ENCODE measurements at regions not wholly inside any gene's neighbourhood (a gene's known extent, or its start where the extent isn't known, plus 50 kb on each side); places are given as distances from the start of the nearest gene placed in this dataset.

DNA sequence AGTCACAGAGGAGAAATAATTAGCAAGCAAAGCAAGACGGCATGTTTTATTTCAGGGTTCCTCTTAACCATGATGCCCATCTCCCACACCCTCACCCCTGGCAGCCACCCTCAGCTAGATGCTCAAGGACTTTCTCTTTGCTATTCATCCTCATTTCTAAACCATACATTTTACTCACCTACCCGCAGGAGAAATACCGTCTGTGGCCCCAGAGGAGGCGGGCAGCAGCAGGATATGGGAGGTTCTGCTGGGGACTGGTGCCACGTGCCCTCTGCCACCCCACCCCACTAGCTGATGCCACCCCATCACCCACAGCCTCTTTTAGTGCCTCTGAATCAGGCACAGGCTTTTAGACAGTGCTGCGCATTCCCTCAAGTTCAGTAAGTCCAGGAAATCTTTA, 168.7 kb upstream of the ITGB1 start:
- DNase-seq = no peak

DNA sequence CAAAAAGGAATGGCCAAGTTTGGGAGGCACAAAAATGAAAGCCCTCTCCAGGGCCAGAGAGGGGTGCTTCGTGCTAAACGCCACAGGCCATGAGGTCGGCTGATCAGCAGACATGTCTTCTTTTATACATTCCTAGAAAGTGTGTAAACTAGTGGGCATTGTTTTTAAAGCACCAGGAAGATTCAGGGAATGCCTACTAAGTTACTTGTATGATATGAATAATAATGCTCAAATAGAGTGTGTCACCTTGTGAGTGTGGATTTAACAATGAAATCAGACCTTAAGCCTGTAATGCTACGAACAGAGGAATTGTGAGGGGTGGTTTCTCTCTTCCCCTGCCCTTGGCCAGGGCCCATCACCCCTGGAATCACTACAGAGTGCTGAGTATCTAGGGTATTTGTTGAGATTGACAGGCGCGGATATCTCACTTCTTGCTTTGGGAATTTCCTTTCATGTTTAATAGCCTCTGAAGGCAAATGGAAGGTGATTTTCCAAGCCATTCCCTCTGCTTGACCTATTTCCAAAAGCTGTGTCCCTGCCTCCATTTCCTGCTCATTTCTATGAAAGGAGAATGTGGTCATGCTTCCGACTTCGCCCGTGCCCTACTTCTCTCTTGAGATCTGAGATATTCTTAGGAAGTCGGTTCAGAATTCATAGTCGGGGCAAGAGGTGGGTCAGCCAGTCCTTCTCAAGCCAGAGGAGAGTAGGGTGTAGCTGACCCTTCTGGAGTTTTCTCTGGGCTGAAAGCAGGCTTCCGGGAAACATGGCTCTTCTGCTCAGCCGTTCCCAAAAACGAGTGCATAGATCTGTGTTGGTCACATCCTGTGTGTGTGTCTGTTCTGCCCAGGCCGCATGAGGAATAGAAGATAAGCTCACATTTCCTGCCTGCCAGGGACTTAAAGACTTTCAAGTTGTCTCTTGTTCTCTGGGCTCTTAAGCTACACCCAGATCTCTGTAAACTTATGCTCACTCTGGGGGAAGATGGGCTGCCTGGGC, 167.8 kb upstream of the ITGB1 start:
- DNase-seq = no peak

DNA sequence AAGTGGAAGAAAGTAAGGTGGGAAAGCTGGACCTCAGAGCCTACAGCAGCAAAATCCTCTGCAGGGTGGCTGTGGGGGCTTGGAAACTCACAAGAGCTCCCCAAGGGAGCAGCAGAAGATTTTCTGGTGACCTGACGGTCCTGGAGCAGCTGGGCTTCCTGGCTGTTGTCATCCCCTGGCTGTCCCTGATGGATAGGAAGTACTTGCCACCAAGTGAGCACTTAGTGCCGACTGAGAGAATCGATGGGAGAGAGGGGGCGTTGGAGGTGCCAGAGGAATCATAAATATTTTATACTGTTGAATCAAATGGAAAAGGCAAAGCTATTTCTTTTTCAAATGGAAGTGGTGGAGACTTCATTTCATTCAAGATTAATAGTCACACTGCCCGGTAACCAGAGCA, 167.1 kb upstream of the ITGB1 start:
- no peak for DNase-seq

DNA sequence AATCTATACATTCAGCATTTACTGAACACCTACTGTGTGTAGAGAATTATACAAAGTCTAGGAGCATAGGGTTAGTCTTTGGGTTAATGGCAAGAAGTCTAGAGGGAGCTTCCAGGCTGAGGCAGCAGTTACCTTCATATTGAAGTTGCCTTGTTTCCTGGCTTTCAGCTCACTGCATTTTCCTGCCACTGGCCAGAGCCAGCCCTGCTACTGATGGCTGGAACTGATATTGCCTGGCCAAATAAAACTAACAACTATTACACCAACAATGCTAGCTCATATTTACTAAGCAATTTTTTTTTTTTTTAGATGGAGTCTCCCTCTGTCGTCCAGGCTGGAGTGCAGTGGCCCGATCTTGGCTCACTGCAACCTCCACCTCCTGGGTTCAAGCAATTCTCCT, 165.7 kb upstream of the ITGB1 start:
- no peak for DNase-seq

DNA sequence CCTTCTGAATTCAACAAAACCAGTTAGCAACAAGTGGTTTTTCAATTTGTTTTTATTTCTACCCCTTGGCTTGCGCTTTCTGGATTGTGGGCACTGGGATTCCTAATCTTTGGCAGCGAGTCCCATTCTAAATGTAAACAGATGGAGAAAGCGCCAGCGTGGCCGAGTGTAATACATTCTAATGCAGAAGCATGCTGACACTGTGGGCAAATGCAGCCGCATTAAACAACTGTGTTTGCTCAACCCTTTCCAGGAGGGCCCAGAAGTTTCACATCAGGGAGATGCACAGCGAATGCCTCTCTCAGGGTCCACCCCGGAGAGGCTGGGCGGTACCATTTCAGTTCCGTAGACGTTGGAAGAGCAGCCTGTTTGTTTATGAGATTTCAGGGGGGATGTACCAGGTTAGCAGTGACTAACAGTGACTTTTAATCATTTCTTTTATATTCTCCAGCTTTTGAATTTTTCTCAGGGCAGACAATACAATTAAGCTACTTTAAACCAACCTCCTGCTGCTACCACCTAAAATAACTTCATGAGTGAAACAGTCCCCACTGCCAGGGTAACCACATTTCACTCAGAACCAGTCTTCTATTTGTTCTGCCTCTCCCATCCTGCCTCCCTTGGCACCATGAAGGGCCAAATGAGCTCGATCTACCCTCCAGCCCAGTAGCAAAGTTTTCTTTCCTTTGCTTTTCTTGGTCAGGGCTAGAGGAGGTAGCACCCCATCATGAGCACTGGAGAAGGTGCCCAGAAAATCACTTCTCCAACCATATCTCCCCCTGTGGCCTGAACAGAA, 164.2 kb upstream of the ITGB1 start:
- DNase-seq = no peak

DNA sequence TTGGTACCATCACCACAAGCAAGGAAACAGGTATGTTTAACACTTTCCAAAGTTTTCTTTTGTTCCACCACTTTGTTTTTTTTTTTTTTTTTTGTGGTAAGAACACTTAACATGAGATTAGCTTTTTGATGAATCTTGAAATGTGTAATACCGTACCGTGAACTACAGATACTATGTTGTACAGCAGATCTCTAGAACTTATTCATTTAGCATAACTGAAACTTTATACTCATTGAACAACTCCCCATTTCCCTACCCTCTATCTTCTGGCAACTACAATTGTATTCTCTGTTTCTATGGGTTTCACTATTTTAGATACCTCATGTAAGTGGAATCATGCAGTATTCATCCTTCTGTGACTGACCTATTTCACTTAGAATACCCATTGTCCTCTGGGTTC, 162.7 kb upstream of the ITGB1 start:
- no peak for DNase-seq

DNA sequence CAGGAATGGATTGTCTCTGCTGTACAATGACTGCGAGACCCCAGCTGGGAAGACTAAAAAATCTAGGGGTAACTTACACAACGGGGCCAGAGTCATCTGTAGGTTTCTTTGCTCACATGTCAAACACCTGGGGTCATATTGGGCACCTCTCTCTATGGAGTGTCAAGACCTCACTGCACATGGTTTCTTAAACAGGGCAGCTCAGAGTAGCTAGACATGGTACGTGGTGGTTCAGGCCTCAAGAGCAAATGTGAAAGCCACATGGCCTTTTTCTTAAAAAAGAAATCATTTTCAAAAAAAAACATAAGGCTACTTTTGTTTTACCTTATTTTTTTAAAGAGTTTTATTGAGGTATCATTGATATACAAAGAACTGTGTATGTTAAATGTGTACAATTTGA, 162.2 kb upstream of the ITGB1 start:
- no peak for DNase-seq

DNA sequence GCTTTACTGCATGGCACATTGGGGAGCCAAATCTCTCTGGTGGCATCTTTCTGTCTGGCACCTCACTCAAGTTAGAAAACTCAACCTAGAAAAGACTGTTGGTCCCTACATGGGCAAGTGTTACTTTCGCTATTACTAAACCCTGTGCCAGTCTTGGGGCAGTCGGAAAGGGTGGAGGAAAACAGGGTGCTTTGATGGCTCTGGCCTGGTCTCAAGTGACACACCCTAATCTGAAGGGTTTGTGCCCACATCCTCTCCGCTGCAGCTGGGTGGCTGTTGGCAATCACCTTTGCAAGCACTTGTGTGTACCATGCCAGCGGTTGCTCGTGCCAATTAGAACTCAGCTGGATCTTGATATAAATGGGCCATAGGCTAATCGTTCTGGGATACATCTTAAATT, 159.8 kb upstream of the ITGB1 start:
- no peak for DNase-seq

DNA sequence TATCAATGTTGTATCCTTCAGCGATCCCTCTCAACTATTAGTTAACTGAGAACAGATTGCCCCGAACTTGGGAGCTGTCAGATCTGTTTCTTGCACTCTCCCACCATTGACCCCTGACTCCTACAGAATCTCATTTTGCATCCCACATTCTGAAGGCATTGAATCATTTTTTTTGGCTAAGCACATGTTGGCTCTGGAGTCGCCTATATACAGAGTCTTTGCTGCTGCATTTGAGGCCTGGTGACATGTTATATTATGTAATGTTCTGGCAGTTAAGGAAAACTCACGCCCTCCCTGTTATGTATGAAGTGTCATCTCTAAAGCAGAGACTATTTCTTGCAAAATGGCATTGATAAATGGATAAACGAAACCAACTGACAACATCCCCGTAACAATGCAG, 159.2 kb upstream of the ITGB1 start:
- no peak for DNase-seq

DNA sequence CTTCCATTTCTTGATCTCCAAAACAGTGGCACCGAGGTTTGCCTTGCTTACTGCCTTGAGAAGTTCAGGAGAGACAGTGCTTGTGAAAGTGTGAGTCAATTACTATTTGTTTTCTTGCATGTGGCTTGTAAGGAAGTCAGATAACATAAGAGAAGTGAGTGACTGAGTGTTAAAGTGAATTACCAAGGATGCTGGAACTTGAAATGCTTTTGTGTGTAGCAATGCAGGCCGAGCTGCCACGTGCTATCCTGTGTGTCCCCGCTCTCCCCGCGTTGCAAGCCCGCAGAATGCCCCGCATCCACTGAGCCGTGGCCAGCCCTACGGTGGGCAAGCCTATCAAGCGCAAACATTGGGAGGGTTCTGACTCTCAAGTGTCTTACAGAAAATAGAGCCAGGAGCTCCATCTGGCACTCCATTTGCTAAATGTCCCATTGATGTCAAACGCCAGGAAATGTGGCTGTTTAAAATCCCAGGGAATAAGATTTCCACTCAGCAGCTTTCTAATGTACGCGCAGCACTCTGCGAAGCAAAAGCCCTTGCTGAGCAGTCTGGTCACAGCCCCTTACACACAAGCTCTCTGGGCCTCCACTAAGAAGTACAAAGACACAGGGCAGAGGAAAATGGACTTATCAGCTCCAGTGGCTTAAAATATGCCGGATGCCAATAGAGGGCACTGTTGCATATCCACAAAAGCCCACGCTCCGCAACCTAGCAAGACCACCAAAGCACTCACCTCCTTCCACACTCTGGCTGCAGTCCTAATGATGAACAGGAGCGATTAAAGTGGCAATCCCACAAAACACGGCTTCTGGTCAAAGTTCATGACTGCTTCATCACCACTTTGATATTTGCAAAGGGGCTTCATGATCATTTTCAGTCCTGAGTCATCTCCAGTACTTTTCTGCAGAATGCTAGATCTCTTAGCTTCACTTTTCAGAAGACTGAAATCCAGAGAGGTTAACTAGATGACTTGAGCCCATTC, 158.0 kb upstream of the ITGB1 start:
- peak; percentile 32 for DNase-seq

DNA sequence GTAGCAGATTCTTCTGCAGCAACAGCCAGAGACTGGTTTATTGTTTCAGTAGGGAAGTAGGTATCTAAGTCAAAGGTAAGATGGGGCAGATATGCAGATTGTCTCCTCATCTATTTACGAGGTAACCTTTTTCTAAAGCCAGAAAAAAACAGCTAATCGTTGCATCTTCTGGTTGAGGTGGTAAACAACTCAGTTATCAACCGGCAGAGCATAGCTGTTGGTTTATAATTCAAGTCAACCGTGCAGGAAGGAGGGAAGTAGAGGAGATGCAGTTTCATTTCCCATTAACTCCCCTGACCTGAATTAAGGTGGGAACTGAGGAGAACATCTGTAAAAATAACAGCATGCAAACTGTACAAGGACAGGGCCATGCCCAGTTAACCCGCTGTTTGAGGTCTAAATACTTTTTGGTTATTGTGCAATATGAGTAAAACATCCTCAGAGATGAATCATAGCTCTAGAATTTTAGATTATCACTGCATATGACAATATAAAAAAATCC, 156.5 kb upstream of the ITGB1 start:
- no peak for DNase-seq

DNA sequence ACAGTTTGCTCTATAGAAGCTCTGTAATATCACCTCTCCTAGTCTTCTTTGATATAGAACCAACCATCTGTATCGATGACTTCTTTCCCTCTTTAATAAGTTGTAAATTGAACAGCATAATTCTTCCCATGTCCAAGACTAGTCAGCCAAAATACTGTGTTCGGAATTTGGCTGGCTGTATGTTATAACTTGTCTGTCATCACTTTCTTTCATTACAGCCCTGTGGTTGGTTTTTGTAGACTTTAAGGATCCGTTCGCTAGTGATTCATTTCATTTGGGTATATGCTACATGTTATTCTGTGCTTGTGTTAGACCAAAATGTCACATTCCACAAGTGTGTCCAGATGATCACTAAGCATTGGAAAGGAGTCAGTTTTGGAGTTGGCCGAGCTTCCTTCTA, 155.4 kb upstream of the ITGB1 start:
- no peak for DNase-seq

DNA sequence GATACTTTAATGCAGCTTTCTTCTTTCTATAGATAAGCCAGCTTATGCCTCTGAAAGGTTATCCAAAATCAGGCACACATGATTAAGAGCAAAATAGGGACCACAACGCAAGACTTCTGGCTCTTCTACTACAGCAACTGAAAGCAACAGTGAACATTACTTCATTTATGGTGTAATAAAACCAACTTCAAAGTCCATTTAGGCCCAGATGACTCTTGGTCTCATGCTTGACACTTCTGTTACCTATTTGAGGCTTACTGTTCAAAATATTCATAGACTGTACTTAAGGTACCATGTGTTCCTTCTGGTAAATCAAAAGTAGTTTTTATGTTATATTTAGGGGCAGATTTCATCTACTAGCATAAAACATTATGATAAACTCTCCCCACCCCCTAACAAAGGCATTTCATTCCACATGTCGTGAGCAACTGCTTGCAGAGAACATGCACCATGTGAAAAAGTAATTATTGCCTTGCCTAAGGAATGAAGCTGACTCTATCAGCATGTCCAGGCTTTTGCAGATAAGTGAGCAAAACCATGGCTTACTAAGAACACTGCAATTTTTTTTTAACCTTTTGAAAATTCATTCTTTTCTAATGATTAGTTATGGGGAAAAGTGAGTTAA, 154.9 kb upstream of the ITGB1 start:
- no peak for DNase-seq

DNA sequence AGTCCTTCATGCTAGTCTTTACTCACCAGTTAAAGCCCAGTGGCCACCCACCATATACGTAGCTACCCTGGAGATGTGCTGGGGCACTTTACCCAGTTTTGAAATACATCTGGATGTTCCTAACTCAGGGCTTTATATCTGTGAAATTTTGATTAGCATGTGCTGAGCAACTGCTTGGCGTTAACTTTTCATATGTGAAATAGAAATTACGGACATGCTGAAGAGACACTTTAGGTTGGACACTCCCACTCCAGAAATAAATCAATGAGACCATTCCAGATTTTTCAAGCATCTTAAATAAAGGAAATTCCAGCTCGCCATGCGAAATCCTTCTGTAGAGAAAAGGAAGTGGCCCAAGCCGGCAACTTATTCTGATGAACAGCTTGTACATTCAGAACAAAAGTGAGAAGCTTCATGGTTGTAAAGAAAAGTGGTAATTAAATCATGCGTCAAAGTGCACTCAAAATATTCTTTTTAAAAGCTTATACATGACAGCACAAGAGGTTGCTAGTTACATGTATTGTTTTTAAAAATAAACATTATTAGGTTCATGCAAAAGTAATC, 153.5 kb upstream of the ITGB1 start:
- no peak for DNase-seq

DNA sequence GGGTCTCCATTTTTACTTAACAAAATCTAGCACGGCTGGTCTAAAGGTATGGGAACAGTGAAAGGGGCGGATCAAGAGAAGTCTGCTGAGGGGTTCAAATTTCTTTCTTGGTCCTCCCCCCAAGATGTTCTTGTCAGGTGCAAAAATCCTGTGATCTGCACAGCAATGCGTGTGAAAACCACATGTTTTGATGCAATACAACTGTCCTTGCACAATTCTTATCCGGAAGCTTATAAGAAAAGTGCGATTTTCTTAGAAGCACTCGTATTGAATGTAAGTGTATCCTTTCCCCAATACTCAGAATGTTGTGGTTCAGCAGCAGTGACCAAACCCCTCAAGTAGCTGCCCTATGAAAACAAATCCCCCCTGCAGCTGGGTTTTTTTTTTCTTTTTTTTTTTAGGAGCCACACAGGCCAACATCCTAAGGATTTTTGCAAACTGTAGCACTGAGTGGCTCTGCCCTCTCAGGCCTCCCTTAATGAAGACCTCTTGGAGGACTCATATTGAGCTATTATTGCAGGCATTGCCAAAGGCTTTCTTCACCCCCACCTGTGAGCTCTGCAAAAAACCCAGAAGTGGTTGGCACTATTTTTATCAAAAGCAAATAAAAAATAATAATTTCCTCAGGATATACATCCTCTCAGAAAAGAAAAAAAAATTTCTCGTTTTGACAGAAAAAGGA, 151.9 kb upstream of the ITGB1 start:
- DNase-seq = no peak

DNA sequence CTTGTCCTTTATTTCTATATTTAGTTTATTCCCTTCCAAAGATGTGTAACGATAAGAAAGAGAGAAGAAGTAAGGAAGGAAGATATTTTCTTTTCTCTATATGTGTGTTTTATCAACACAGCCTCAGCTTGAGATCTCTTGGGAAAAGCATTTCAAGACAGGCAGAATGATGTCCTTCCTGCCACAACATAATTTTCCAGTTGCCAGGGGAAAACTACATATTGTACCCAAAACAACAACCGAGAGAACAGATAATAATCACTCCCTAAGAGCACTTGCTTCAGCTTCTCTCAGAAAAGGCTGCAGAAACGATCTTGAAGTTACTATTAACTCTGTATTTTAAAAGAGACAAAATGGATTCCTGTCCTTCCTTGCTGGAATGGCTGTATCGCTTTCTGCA, 151.4 kb upstream of the ITGB1 start:
- DNase-seq = no peak

DNA sequence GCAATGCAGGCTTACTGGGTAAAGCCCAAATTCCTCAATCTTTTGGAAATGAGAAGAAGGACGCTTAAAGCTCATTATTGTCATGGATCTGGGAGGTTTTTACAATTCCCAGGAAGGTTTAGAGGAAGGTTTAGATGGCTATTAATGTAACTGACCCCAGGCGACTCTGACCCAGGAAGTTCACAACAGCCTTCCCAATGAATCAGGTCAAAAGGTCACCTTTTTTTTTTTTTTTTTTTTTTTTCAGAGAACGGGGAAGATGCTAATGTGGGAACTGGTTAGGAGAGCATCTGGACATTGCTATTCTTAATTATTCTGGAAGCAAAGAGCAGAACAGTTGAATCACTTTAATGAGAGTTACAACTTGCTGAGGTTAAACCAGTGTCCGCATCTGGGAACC, 149.9 kb upstream of the ITGB1 start:
- no peak for DNase-seq

DNA sequence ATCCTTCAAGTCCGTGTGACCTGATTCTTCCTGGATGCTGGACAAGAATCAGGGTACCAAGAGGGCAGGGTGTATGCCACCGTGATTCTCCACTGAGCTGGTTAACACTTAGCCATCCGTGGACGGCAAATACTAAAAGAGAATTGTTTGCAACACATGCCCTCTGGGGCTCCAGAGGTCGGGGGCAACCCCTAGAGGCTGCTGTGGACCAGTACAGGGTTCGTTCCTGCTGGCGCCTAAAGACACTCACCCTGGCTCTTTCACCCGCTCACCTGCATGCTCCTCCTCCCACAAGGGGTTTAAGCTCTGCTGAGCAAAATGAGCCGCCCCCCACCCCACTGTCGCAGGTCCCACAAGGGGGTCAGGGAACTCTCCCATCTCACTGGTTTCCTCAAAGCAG, 148.7 kb upstream of the ITGB1 start:
- no peak for DNase-seq

DNA sequence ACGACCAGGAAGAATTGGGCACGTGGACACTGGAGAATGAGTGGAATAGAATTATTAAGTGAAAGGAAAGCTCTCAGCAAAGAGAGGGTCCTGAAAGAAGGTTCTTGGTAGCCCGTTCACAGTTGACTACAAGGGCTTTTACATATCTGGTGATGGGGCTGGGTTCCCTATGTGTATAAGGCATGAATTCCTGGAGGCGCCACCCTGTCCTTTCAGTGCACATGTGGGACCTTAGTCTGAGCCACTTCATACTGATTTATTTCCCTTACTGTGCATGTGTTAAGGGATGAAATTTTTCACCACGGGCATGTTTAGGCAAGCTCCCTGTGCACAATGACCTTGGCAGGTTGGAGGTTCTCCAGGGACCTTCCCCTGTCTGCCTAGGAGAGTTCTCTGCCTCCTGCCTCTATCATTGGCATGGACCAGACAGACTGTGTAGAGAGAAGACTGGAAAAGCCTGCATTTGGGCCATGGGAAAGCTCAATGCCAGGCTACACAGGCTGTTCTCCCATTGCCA, 145.9 kb upstream of the ITGB1 start:
- no peak for DNase-seq

DNA sequence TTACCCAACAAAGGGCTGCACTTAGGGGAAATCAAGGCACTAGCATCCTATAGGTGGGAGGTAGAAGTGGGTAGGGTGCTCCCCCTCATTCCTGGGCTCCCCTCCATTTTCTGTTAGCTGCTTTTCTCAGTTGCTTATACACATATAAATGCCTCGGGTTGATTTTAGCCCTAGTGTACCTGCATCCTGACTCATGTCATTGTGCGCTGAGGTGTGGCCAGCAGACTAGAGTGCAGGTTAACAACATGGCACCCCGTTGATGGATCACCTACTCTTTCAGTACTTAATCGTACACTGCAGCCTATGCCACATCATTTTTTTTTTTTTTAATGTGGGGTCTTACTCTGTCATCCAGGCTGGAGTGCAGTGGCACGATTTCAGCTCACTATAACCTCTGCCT, 144.0 kb upstream of the ITGB1 start:
- no peak for DNase-seq

DNA sequence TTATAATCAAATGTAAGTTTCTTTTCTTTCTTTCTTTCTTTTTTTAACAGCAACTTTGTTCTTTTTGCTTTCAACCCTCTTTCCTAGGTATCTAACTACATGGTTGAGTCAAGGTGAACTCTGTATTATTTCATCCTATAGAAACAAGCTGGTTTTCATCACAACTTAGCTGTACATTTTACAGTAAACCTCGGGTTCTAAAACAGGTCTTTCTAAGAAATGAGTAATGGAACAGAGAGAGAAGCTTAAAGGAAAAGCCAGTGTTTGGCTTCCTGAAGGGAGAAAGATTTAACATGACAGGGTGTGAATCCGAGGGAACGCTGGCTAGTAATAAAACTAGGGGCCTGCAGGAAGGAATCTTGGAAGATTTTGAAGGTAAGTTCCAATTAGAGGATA, 143.4 kb upstream of the ITGB1 start:
- no peak for DNase-seq
